MM.1S (cell line): ENCODE measurements at regions not wholly inside any gene's neighbourhood (a gene's known extent, or its start where the extent isn't known, plus 50 kb on each side); places are given as distances from the start of the nearest gene placed in this dataset.

Experiments used
- EZH2 ChIP-seq: fragments of 300-600 bp; sonication (generic); optimal IDR thresholded peaks from 2 replicates; pipeline ENCODE3; 2017; ENCODE audit warnings: low read depth, mild to moderate bottlenecking, antibody characterized with exemption, low read length, mixed read lengths
- TF ChIP-seq, protein P1 (sequence below): fragments of 300-600 bp; sonication (generic); IDR thresholded peaks from 2 replicates; pipeline ENCODE4 v1.5.1; 2016; ENCODE audit warnings: antibody characterized with exemption, low read length, mixed read lengths

DNA sequence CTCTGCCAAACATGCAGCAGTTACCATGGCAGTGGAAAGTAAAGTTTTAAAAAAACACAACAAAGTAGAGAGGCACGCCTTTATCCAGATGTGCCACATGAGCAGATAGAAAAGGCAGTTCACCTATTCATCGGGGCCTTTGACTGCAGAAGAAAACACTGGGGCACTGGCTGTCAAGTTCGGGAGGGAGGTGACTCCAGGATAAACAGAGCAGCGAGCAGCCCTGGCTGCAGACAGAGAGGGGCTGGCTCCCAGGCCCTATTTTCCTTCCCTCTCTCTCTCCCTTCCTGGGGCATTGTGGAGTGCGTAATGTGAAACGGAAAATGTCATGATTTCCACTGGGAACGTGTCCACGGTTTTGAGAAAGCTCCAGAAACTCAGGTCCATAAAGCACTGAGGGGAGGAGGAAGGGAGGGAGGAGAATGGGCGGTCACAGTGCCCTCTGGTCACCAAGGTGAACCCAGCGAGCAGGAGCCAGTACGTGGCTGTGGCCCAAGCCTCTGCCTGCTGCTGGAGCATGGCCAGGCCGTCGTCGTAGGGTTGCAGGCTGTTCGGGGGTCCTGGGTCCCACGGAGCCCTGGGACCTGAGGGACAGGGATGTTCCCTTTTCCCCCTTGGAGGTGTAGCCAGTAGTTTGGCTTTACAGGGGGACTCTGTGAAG, 114.7 kb upstream of the IRF2BP2 start:
- TF ChIP-seq, protein P1, sequence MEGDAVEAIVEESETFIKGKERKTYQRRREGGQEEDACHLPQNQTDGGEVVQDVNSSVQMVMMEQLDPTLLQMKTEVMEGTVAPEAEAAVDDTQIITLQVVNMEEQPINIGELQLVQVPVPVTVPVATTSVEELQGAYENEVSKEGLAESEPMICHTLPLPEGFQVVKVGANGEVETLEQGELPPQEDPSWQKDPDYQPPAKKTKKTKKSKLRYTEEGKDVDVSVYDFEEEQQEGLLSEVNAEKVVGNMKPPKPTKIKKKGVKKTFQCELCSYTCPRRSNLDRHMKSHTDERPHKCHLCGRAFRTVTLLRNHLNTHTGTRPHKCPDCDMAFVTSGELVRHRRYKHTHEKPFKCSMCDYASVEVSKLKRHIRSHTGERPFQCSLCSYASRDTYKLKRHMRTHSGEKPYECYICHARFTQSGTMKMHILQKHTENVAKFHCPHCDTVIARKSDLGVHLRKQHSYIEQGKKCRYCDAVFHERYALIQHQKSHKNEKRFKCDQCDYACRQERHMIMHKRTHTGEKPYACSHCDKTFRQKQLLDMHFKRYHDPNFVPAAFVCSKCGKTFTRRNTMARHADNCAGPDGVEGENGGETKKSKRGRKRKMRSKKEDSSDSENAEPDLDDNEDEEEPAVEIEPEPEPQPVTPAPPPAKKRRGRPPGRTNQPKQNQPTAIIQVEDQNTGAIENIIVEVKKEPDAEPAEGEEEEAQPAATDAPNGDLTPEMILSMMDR = no peak
- no peak for TF ChIP-seq EZH2
